ENCODE measurements at regions not wholly inside any gene's neighbourhood (a gene's known extent, or its start where the extent isn't known, plus 50 kb on each side); places are given as distances from the start of the nearest gene placed in this dataset.

- no peak for DNase-seq (ENCODE audit: low read depth)
These were observed 434.1 kb downstream of the PLK2 start for GRCh38 chr5:58025809-58026208.

- no peak for DNase-seq (ENCODE audit: low read depth)
These were observed 435.7 kb downstream of the PLK2 start for GRCh38 chr5:58024151-58024550.

- DNase-seq (ENCODE audit: low read depth) = no peak
These were observed 437.8 kb downstream of the PLK2 start for GRCh38 chr5:58022055-58022454.

- DNase-seq (ENCODE audit: low read depth) = no peak
These were observed 438.4 kb downstream of the PLK2 start for GRCh38 chr5:58021466-58021865.

GRCh38 chr5:58019614-58020013 lies 440.3 kb downstream of the PLK2 start:
- peak; percentile 84 for DNase-seq (ENCODE audit: low read depth)

GRCh38 chr5:58018016-58018415 lies 441.9 kb downstream of the PLK2 start:
- no peak for DNase-seq (ENCODE audit: low read depth)

- DNase-seq (ENCODE audit: low read depth) = no peak
These were observed 443.0 kb downstream of the PLK2 start for GRCh38 chr5:58016877-58017276.

- no peak for DNase-seq (ENCODE audit: low read depth)
These were observed 443.5 kb downstream of the PLK2 start for GRCh38 chr5:58016358-58016757.

- DNase-seq (ENCODE audit: low read depth) = no peak
These were observed 444.7 kb downstream of the PLK2 start for GRCh38 chr5:58015175-58015574.

- DNase-seq (ENCODE audit: low read depth) = no peak
These were observed 446.2 kb downstream of the PLK2 start for GRCh38 chr5:58013542-58014258.

- DNase-seq (ENCODE audit: low read depth) = no peak
These were observed 447.0 kb downstream of the PLK2 start for GRCh38 chr5:58012801-58013315.

- peak; percentile 21 for DNase-seq (ENCODE audit: low read depth)
These were observed 447.8 kb downstream of the PLK2 start for GRCh38 chr5:58012102-58012501.

- DNase-seq (ENCODE audit: low read depth) = no peak
These were observed 448.6 kb downstream of the PLK2 start for GRCh38 chr5:58011301-58011700.

GRCh38 chr5:58009754-58010153 lies 450.1 kb downstream of the PLK2 start:
- no peak for DNase-seq (ENCODE audit: low read depth)

- DNase-seq (ENCODE audit: low read depth) = peak; percentile 82
These were observed 457.6 kb downstream of the PLK2 start for GRCh38 chr5:58002323-58002722.

GRCh38 chr5:57993866-57994265 lies 466.0 kb downstream of the PLK2 start:
- no peak for DNase-seq (ENCODE audit: low read depth)

GRCh38 chr5:57989378-57989777 lies 470.5 kb downstream of the PLK2 start:
- DNase-seq (ENCODE audit: low read depth) = peak; percentile 52

- no peak for DNase-seq (ENCODE audit: low read depth)
These were observed 471.1 kb downstream of the PLK2 start for GRCh38 chr5:57988813-57989212.

- no peak for DNase-seq (ENCODE audit: low read depth)
These were observed 472.3 kb downstream of the PLK2 start for GRCh38 chr5:57987552-57987951.

GRCh38 chr5:57986761-57987341 lies 473.0 kb downstream of the PLK2 start:
- DNase-seq (ENCODE audit: low read depth) = peak; percentile 74

- no peak for DNase-seq (ENCODE audit: low read depth)
These were observed 476.5 kb downstream of the PLK2 start for GRCh38 chr5:57983426-57983825.

- no peak for DNase-seq (ENCODE audit: low read depth)
These were observed 480.2 kb downstream of the PLK2 start for GRCh38 chr5:57979671-57980070.

GRCh38 chr5:57976506-57976905 lies 483.4 kb downstream of the PLK2 start:
- DNase-seq (ENCODE audit: low read depth) = no peak
